IMR-90 (cell line): ENCODE measurements at regions not wholly inside any gene's neighbourhood (a gene's known extent, or its start where the extent isn't known, plus 50 kb on each side); places are given as distances from the start of the nearest gene placed in this dataset.

ENCODE experiments used
- ATAC-seq: fragments of 200-7000 bp; cut with Tn5 transposase; 2 replicates; pipeline ENCODE4 v1.9.1; 2020; ENCODE audit warnings: low read depth, mild to moderate bottlenecking, moderate library complexity
- BruUV-seq: library from RNA; stranded (reverse); fragments of 400-500 nt; replicated peaks from 2 replicates; lab custom pipeline; 2021; lab: Mats Ljungman, UMichigan
- CTCF ChIA-PET: fragments of 300-600 bp; formaldehyde crosslinking; extraction: SDS; loops from one replicate; lab custom pipeline; 2021; ENCODE audit warnings: antibody characterized with exemption; lab: Yijun Ruan, JAX
- POLR2A ChIA-PET: fragments of 300-600 bp; sonication (Branson Sonifier 250); formaldehyde crosslinking; loops from one replicate; lab custom pipeline; 2022; ENCODE audit warnings: antibody characterized with exemption; ENCODE audit not compliant: unreplicated experiment; lab: Charles Lee
- DNase-seq: peaks from one replicate; pipeline ENCODE4 v3.0.0; 2013
- H2AFZ ChIP-seq: replicated peaks from 2 replicates; pipeline ENCODE3; 2013; ENCODE audit warnings: low read length, mild to moderate bottlenecking; ENCODE audit not compliant: poor library complexity
- H2AK5ac ChIP-seq: 2 replicates; pipeline ENCODE4 v1.6.1; 2013; ENCODE audit warnings: low read depth, low read length, inconsistent platforms
- H2AK9ac ChIP-seq: replicated peaks from 2 replicates; pipeline ENCODE3; 2013; ENCODE audit warnings: mild to moderate bottlenecking, low read depth, low read length, moderate library complexity; ENCODE audit not compliant: poor library complexity
- H2BK120ac ChIP-seq: 2 replicates; pipeline ENCODE4 v1.6.1; 2013; ENCODE audit warnings: low read depth, low read length, inconsistent platforms
- H2BK15ac ChIP-seq: 3 replicates; pipeline ENCODE4 v1.6.1; 2013; ENCODE audit warnings: low read depth, low read length, inconsistent platforms
- H2BK20ac ChIP-seq: 2 replicates; pipeline ENCODE4 v1.6.1; 2013; ENCODE audit warnings: low read depth, mild to moderate bottlenecking, inconsistent platforms, low read length, moderate library complexity
- H2BK5ac ChIP-seq: 2 replicates; pipeline ENCODE4 v1.6.1; 2013; ENCODE audit warnings: mild to moderate bottlenecking, low read depth, low read length, inconsistent platforms; ENCODE audit not compliant: poor library complexity, severe bottlenecking
- H3K14ac ChIP-seq: replicated peaks from 2 replicates; pipeline ENCODE4 v1.6.1; 2013; ENCODE audit warnings: low read depth, low read length, inconsistent platforms
- H3K18ac ChIP-seq: 2 replicates; pipeline ENCODE4 v1.6.1; 2013; ENCODE audit warnings: low read depth, low read length, control low read depth
- H3K23ac ChIP-seq: 2 replicates; pipeline ENCODE4 v1.6.1; 2013; ENCODE audit warnings: low read depth, low read length, inconsistent platforms
- H3K27ac ChIP-seq: 2 replicates; pipeline ENCODE4 v1.5.1; 2013; ENCODE audit warnings: mild to moderate bottlenecking, control low read depth, low read length; ENCODE audit not compliant: insufficient read depth
- H3K27me3 ChIP-seq: 2 replicates; pipeline ENCODE4 v1.6.1; 2013; ENCODE audit warnings: low read length; ENCODE audit not compliant: control insufficient read depth, insufficient read depth
- H3K36me3 ChIP-seq: 2 replicates; pipeline ENCODE4 v1.6.1; 2013; ENCODE audit warnings: low read length, mixed read lengths; ENCODE audit not compliant: control insufficient read depth, insufficient read depth
- H3K4ac ChIP-seq: 2 replicates; pipeline ENCODE4 v1.6.1; 2013; ENCODE audit warnings: low read depth, low read length, inconsistent platforms
- H3K4me1 ChIP-seq: 2 replicates; pipeline ENCODE4 v1.6.1; 2013; ENCODE audit warnings: low read length, mixed read lengths; ENCODE audit not compliant: control insufficient read depth, insufficient read depth
- H3K4me2 ChIP-seq: 2 replicates; pipeline ENCODE4 v1.6.1; 2013; ENCODE audit warnings: low read depth, mild to moderate bottlenecking, control low read depth, low read length, moderate library complexity
- H3K4me3 ChIP-seq: 2 replicates; pipeline ENCODE4 v1.5.1; 2013; ENCODE audit warnings: low read depth, mild to moderate bottlenecking, control low read depth, low read length, moderate library complexity; ENCODE audit not compliant: insufficient read depth
- H3K56ac ChIP-seq: 2 replicates; pipeline ENCODE4 v1.6.1; 2013; ENCODE audit warnings: low read length, inconsistent platforms; ENCODE audit not compliant: insufficient read depth; ENCODE audit errors: extremely low read depth
- H3K79me1 ChIP-seq, 2 experiments: 2 replicates each; pipeline ENCODE4 v1.6.1; 2013; ENCODE audit warnings: low read length in 2 of 2, inconsistent platforms in 1 of 2, low read depth in 1 of 2
- H3K9ac ChIP-seq: 2 replicates; pipeline ENCODE4 v1.6.1; 2013; ENCODE audit warnings: low read depth, low read length, control low read depth
- H3K9me1 ChIP-seq: 2 replicates; pipeline ENCODE4 v1.6.1; 2013; ENCODE audit warnings: low read length, inconsistent platforms; ENCODE audit not compliant: insufficient read depth
- H3K9me3 ChIP-seq: 2 replicates; pipeline ENCODE4 v1.6.1; 2013; ENCODE audit warnings: low read length; ENCODE audit not compliant: control insufficient read depth, insufficient read depth
- H4K20me1 ChIP-seq: 2 replicates; pipeline ENCODE4 v1.6.1; 2013; ENCODE audit warnings: low read length, inconsistent platforms; ENCODE audit not compliant: insufficient read depth
- H4K5ac ChIP-seq: 2 replicates; pipeline ENCODE4 v1.6.1; 2013; ENCODE audit warnings: mild to moderate bottlenecking, low read depth, low read length, control low read depth
- H4K8ac ChIP-seq, 2 experiments: 2 replicates each; pipeline ENCODE4 v1.6.1; 2013; ENCODE audit warnings: low read depth in 2 of 2, low read length in 2 of 2, control low read depth in 1 of 2, inconsistent platforms in 1 of 2
- H4K91ac ChIP-seq: 2 replicates; pipeline ENCODE4 v1.6.1; 2013; ENCODE audit warnings: low read depth, low read length, inconsistent platforms; ENCODE audit not compliant: insufficient read depth
- BHLHE40 ChIP-seq: fragments of 150-350 bp; IDR thresholded peaks from 2 replicates; pipeline ENCODE4 v1.6.1; 2016; ENCODE audit warnings: mild to moderate bottlenecking, low read depth, low read length
- CEBPB ChIP-seq: IDR thresholded peaks from 2 replicates; pipeline ENCODE4 v1.6.1; 2012; ENCODE audit warnings: low read depth, low read length, improper control_type of control experiment
- CTCF ChIP-seq: conservative IDR thresholded peaks from 2 replicates; pipeline ENCODE4 v1.5.1; 2012; ENCODE audit warnings: mild to moderate bottlenecking, low read depth, low read length, improper control_type of control experiment
- NFE2L2 ChIP-seq: fragments of 150-350 bp; IDR thresholded peaks from 2 replicates; pipeline ENCODE4 v1.6.1; 2016; ENCODE audit warnings: low read depth, mild to moderate bottlenecking, low read length
- WGBS, 2 experiments: methylation state at CpG; one replicate each; pipeline versions ENCODE4 v1.1.5 to v1.1.7; 2013; ENCODE audit warnings: missing lambda C conversion rate in 2 of 2; ENCODE audit not compliant: insufficient read length in 1 of 2; ENCODE audit errors: extremely low coverage in 2 of 2; 5-methylcytosine and 5-hydroxymethylcytosine counted together
- dilution Hi-C: fragments of 300-500 bp; cut with HindIII; formaldehyde crosslinking; loops from one replicate; pipeline ENCODE4 v1.14.3; 2018; ENCODE audit warnings: low sequenced_read_pairs; ENCODE audit not compliant: unreplicated experiment
- in situ Hi-C: fragments of 300-500 bp; cut with MboI; formaldehyde crosslinking; loops from 3 replicates; pipeline ENCODE4 v1.14.3; 2019; ENCODE audit warnings: low sequenced_read_pairs, inconsistent platforms, mixed read lengths
- intact Hi-C: fragments of 100-400 bp; cut with micrococcal nuclease; formaldehyde crosslinking; loops from 2 replicates; pipeline ENCODE4 v1.10.0; 2022

GRCh38 chr6:48736501-48737206 lies 625.7 kb upstream of the PTCHD4 start:
- H3K4me2 ChIP-seq: peak overlapping the region; percentile 1; the same call in 1 of the 2 replicates
- POLR2A ChIA-PET: interaction anchor here (0.5 to 0.6 kb wide), 2 partner anchors 71 to 338 kb away, joined by 3 read pairs; no protein-coding TSS in a partner anchor
- no peaks in the 10 kb centered on the region; the same call in 1 of the 2 replicates for H3K4me1 ChIP-seq
- DNase-seq (peak; percentile 90), ATAC-seq (peak; percentile 97)
- no peak overlapping the region for H2AFZ ChIP-seq
- CTCF ChIA-PET: interaction anchor here (0.7 to 1.1 kb wide), 3 partner anchors 10 to 207 kb away, joined by 3 to 6 read pairs (median 3); no protein-coding TSS in a partner anchor
- H4K20me1 ChIP-seq: no peaks in the 10 kb centered on the region
- no peak overlapping the region for H3K18ac ChIP-seq
- H3K9ac ChIP-seq: no peak overlapping the region
- H3K27me3 ChIP-seq: no peaks in the 10 kb centered on the region
- no peak overlapping the region for H3K23ac ChIP-seq
- no peaks in the 10 kb centered on the region; a peak in 1 of 4 replicates for H3K79me1 ChIP-seq
- H2BK120ac ChIP-seq: peak overlapping the region; percentile 36; the same call in 1 of the 2 replicates
- dilution Hi-C loops: no loop called here
- TF ChIP-seq BHLHE40 (no peak), NFE2L2 (no peak), CEBPB (no peak), CTCF (peak; percentile 6; the same call in 1 of the 2 replicates)
- H2AK9ac ChIP-seq: no peak overlapping the region
- H3K4ac ChIP-seq: peak overlapping the region; percentile 66; the same call in 1 of the 2 replicates
- H2BK20ac ChIP-seq: 0 out of 2 replicates have a peak overlapping the region, but pooled peaks have one; percentile 11
- no peaks in the 10 kb centered on the region for H3K36me3 ChIP-seq
- no CpG with 5 or more reads among the region's 2 CpGs for WGBS, 2 experiments
- H2BK15ac ChIP-seq: no peak overlapping the region
- intact Hi-C loops: no loop called here
- H2BK5ac ChIP-seq: peak overlapping the region; percentile 76
- no peak overlapping the region for H4K91ac ChIP-seq
- H3K9me3 ChIP-seq: no peaks in the 10 kb centered on the region
- H3K56ac ChIP-seq: peak overlapping the region; percentile 25; the same call in 1 of the 2 replicates
- no peak overlapping the region for H4K8ac ChIP-seq
- 0 out of 2 replicates have a peak, but pooled peaks cover 2% of the 10 kb centered on the region for H3K9me1 ChIP-seq
- no peak overlapping the region for H3K14ac ChIP-seq
- in situ Hi-C loops: no loop called here
- no peak overlapping the region for H3K27ac ChIP-seq
- no peak overlapping the region for H4K5ac ChIP-seq
- BruUV-seq: no TSS peak
- no peak overlapping the region for H2AK5ac ChIP-seq
- H3K4me3 ChIP-seq: no peak overlapping the region
